OCI-M2 (cell line): ENCODE measurements at regions not wholly inside any gene's neighbourhood (a gene's known extent, or its start where the extent isn't known, plus 50 kb on each side); places are given as distances from the start of the nearest gene placed in this dataset.
"Not testable (repeated sequence)": the region's sequence is repeated elsewhere in the genome, so short reads cannot be mapped to it uniquely, and the experiment has no call there.

Source experiments
- DNase-seq: peaks from one replicate; lab custom pipeline; 2025; ENCODE audit not compliant: unreplicated experiment; lab: John Stamatoyannopoulos, UW

DNA sequence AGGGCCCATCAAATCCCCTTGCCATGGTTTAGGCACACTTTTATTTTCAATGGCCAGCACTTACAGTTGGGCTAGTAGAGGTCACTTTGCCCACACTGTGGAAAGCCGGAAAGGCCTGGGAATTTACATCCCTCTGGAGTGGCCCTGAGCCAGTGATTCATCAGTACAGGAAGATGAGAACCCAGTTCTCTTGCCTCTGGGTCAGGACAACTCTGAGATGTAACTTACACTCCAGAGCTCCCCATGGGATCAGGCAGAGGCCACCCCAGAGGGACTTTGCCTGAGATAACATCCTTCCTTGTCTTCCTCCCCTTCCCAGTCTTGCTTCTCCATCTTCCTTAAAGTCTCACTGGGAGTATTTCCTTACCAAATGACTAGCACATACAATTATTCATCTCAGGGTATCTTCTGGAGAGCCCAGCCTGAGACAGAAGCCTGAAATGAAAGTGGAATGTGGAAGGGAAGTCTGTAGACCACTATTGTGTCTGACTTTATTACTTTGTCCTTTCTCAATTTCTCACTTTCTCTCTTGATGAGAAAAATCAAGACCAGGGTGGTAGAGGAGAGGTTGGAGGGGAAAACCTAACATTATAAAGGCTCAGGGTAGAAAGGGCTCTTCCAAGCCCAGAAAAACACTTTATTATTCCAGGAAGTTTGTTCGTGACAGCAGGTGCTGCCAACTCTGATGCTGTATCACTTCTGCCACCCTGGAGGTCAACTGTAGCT, 220.8 kb downstream of the ZNF621 start:
- DNase-seq = no peak

DNA sequence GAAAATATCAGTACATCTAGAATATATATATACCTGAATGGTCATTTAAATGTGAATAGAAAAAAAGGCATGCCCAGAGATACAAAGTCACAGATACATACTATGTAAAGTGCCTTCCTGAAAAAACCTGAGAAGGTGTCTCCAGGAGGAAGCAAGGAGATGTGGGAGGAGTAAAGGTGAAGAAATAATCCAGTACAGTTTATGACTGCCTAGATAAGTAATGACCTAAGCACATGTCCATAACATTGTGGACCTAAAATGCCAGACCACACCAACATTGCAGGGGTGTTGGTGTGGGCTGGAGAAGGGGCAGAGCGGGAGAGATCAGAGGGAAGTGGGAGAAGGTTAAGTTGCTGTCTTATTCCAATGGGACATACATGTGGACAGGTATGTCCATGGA, 226.9 kb downstream of the ZNF621 start:
- no peak for DNase-seq

DNA sequence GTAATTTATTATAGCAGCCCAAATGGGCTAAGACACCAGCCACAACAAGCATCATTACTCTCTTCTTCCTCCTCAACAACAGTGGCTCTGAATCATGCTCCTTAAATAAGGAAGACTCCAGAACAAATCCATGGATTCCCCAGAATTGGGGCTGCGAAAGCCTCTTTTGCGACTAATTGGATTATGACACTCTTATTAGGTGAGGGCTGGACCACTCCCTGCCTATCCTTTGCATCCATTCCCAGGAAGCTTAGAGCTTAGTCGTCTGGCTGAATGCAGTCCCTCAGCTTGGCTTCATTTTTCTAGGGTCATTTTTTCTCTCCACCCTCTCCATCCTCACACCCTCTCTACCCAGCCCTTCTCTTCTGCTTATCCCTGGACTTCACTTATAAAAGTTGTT, 227.7 kb downstream of the ZNF621 start:
- no peak for DNase-seq

DNA sequence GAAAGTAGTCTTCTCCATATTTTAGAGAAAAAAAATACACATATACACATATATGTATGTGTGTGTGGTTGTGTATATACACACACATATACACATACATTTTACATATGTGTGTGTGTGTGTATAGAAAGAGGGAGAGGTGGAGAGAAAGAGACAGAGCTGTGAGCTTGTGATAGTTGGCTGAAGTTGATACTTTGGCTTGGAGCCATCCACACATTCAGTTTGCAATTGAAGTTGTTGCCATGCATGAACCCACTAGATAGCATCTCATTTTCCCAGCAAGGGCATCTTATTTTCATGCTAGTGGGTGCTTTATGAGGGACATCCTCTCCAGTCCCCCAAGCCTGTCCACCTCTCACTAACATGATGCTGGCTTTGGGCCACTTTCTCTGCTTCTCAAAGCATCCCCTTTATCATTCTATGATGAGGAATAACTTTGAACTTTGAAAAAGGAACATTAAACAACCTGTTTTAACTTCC, 228.6 kb downstream of the ZNF621 start:
- no peak for DNase-seq

DNA sequence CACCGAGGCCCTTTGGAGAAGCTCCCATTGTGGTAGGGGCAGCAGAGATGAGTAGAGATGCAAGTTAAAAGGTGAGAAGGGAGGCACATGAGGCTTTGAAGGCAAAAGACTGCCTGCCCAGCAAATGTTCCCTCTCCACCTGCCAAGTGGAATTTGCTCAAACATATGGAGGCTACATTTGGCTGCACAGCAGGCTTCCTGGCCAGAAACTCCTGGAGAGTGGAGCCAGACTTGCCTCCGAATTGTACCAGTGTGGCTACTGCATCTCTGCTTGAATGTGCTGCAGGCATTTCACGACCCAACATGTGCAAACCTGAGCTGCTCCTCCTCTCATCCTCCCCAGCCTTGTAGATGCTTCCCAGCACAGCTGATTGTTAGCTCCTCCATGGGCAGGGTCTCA, 229.2 kb downstream of the ZNF621 start:
- no peak for DNase-seq

DNA sequence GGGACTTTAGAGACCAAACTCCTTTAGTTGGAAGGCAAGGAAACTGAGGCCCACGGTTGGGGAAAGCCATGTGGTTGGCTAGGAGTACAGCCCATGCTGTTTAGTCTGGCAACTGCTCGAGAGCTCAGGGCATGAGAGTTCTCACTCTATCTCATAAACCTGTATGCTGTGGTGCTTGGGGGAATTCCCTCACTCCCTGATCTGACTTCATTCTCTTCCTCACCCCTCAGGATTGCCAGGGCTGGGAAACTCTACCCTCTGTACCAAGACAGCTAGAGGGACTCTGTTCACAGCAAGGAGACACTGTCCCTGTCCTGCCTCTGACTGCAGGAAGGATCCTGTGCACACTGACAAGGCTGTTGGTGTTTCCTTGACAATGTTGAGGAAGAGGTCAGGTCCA, 230.2 kb downstream of the ZNF621 start:
- DNase-seq = no peak

DNA sequence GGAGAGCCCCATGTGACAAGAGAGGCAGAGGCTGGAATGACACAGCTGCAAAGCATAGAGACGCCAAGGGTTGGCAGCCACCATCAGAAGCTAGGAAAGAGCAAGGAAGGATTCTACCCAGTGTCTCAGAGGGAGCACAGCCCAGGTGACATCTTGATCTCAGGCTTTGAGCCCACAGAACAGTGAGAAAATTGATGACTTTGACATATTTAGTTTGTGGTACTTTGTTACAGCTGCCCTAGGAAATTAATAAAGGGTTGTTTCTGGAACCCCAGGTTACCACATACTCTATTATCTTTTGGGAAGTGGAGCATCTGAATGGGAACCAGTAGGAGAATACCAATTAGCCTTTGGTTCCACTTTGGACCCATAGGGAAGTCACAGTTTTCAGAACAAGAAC, 231.7 kb downstream of the ZNF621 start:
- no peak for DNase-seq

DNA sequence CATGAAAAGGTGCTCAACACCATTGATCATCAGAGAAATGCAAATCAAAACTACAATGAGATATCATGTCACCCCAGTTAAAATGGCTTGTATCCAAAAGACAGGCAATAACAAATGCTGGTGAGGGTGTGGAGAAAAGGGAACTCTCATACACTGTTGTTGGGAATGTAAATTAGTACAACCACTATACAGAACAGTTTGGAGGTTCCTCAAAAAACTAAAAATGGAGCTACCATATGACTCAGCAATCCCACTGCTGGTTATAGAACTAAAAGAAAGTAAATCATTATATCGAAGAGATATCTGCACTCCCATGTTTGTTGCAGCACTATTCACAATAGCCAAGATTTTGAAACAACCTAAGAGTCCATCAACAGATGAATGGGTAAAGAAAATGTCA, 238.0 kb downstream of the ZNF621 start:
- not testable (repeated sequence) for DNase-seq

DNA sequence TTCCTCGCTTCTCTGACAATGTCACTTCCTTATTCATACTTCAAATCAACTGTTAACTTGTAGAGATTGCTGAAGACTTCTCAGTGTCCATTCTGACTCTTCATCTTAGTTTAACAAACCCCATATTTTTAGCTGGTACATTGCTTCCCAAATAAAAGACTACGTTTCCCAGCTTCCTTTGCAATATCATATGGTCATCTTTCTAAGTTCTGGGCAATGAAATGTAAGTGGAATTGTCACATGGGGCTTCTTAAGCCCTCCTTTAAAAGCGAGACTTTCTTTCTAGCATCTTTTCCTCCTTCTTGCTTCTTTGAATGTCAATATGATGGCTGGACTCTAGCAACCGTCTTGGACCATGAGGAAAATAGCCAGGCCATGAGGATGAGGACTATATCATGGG, 239.0 kb downstream of the ZNF621 start:
- DNase-seq = no peak

DNA sequence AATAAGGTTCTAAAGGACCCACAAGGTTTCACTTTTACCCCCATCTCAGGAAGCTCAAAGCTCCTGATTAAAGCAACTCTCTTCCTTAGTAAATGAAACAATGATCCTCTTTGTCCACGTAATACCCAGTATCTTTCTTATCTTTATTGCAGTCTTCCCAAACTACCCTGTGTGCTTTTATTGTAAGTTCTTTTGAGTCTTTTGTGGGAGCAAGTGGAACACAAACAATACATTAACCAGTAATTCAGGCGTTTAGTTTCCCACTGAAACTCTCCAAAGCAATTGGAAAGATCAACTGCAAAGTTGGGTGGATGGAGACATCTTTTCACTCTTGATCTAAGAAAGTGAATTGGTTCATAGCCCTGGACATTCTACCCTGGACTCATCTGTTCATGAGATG, 240.0 kb downstream of the ZNF621 start:
- DNase-seq = no peak

DNA sequence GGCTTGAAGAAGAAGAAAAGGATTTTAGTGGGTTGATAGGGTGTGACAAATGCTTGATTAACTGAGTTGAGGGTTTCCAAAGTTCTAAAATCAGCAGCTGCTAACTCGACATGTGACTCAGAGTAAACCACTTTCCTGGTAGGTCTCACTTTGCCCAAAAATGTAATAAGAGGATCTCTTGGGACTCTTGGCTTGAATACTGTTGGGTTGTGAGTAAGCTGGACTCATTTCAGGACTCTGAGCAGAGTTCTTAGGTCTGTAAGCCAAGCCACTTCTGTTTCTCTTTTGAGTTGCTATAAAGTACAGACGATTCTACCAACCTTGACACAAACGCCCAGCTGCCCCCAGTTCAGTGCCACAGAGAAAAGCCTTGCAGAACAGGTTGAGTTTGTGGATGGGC, 241.1 kb downstream of the ZNF621 start:
- no peak for DNase-seq

DNA sequence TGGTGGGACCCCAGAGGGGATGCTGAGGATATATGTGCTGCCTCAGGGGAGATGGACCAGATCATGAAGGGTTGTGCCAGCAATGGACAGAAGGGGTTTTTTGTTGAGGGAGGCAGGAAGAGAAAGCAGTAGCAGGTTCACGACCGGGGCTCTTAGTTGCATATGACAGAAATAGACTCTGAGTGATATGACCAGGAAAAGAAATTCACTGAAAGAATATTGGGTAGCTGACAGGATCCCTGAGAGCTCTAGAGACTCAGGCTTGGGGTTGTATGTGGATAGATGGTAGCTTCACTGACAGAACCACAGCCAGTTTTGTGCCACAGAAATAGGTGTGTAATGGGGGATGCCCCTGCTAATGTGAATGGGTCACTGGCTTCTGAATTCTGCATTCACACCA, 241.6 kb downstream of the ZNF621 start:
- no peak for DNase-seq

DNA sequence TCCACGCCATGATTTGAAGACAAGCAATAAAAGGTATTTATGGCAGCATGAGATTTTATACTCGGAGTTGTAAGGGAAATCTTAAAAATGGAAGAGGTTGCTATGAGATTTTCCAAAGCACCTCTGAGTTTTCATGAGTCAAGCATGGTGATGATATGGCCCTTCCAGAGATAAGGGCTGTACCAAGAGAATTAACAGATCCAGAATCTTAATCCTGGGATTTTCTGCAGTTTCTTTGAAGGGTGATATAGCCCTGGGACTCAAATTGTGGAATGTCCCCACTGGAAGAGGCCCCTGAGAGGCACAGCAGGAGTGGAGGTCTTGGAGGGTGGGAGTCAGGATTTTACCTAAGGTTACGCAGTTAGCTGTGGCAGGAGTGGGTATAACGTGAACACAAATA, 243.3 kb downstream of the ZNF621 start:
- DNase-seq = no peak

DNA sequence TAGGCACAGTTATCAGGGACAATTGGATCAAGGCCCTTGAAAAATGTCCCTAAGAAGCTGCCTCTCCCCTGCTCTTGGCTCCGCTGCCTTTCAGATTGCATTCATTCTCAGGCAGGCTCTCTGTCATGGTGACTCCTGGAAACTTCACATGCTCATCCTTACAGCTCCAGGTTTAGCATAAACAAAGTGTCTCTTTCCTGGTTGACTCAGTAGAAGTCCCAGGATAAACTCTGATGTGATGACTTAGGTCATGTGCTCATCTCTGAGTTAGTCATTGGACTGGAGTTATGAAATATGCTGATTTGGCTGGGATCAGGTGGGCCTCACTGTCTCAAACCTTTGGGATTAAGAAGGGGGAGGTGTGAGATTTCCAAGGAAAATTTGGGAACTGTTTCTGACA, 243.8 kb downstream of the ZNF621 start:
- DNase-seq = no peak

DNA sequence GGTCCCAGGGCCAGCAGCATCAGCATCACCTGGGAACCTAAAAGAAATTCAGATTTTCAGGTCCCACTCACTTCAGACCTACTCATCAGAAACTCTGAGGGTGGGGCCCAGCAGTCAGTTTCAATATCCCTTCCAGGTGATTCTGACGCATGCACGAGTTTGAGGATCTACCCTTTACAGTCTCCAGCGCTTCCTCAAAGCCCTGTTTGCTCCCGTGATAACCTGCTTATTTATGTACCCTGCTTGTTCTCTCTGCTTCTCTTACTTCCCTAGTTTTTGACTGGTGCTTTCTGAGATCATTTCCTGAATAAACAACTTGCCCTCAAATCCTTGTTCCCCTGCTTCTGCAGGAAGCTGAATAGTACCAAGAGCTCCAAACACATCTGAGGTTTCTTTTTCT, 245.3 kb downstream of the ZNF621 start:
- no peak for DNase-seq

DNA sequence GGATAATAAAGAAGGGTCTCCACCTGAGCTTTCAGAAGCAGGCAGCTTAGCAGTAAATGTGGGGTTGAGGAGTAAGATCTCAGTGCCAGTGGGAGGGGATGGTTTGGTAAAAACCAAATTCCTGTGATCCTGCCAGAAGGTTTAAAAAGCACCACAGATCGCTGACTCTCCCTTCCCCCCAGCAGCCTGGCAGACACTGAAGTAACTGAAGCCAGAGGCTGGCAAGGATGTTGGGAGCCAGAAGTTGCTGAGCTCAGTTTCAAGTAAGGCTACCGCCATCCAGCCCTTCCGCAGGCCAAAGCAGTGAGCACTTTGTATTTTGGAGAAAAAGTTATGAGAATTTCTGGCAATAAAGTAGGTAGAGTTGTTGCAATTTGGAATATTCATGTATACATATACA, 246.4 kb downstream of the ZNF621 start:
- DNase-seq = no peak

DNA sequence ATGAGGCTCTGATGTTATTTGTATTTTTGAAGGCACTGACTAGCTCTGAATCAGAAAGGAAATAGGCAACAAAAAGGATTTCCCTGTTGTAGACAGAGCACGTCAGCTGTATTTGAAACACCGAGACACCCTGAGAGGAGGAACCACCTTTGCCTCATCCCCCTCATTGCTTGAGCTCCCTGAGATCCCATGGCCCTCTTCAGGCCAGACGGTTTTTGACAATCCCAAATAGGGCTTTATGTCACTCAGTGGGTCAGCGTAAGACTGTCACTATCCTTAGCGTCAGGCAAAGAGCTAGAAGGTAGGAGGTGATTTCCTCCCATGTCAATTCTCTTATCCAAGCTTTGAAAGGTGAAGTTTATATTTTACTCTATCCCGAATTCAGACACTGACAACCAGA, 254.3 kb downstream of the ZNF621 start:
- DNase-seq = no peak

DNA sequence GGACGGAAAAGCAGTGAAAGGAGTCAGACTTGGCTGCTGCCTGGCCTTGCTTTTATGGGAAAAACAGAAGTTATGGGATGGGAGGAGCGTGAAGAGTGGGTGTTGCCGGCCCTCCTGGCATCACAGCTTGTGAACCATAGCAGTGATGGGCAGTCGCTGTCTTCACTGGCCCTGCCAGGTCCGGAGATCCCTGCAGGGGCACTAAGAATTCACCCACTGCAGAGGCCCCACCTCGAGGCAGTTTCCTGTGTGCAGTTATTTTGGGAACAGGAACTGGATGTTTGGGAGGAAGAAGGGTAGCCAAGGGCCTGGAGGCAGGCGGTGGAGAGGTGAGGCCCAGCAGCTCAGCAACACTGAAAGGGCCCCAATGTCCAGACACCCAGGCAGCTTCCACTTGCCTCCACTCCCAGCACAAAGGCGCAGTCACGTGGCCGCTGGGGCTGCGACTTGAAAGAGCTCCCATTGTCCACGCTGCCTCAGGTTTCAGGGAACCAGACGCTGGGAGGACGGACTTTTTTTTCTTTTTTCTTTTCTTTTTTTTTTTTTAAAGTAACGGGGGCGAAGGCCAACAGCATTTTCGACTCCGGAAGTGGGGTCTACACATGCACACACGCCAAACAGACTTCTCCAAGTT, 255.6 kb downstream of the ZNF621 start:
- no peak for DNase-seq

DNA sequence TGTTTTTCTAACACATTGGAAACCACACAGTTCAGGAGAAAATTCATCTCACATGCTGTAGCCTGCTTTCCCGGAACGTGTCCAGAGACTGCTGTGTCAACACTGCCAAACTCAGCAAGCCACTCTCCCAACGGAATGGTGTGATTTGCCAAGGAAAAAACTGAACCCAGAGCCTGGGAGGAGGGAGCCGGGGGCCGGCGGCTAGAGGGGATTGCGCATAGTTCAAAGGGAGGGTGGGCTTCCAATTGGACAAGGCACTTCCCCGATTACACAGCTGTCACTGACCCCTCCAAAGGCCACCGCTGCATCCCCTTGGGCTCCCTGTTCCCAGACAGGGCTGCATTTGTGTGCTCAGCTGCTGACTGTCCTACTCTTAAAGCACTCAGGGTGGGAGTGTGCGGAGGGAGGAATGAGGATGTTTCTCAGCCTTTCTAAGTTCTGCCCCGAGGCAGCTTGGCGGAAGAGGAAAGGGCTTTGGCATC, 256.2 kb downstream of the ZNF621 start:
- DNase-seq = no peak

DNA sequence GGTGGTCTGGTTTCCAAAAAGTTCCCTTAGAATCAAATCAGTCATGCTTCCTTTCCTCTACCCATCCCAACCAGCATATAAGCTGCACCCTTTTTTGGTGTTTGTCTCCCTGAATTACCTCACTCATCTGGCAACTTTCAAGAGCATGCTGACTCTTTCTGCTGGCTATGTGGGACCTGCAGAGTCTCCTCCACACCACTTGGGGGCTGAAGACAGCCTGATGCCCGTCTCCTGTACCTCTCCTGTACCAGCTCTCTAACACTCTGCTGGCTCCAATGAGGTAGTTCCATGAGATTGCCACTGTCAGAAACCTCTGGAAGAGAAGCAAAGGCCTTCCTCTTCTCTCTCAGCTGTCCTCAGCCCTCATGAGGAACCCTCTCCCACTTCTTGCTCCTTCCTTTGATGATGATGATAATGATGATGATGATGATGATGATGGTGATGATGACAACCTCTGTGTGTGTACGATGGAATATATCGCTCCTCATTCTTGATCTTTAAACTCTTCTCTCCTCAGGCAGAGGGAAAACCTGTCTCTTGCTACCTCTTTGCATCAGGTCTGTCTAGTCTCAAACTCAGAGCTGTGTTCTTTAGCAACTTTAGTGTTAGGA, 257.5 kb downstream of the ZNF621 start:
- no peak for DNase-seq

DNA sequence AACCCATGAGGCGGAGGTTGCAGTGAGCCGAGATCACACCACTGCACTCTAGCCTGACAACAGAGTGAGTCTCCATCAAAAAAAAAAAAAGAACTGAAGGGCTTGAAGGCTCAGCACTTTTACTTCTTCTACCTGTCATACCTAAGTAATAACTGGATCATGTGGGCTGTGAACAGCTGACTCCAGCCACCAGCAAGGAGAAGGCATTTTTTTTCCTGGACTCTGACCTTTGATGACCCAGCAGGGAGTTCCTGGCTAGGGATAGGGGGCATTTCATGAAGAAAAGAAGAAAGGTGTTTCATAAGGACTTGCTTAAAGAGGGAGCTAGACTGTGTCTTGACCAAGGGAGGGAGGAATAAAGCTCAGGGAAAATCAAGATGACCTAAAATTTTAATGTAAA, 266.0 kb downstream of the ZNF621 start:
- DNase-seq = no peak

DNA sequence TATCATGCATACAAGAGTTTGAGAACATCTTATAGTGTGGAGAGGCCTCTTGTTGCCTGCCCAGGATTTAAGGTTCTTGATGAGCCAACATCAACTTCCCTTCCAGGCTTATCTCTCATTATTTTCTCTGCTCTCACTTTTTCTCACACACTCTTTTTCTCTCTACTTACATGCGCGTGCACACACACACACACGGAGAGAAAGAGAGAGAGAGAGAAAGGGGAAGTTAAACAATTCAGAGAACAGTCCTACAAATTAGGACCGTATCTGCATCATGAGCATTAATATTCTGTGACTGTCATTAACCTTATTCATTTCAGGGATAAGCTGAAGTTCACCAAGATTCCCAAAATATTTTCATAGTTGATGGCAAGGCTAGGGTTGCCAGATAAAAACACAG, 269.0 kb downstream of the ZNF621 start:
- no peak for DNase-seq
